Vagina (tissue), 2 donors: ENCODE measurements at regions not wholly inside any gene's neighbourhood (a gene's known extent, or its start where the extent isn't known, plus 50 kb on each side); places are given as distances from the start of the nearest gene placed in this dataset.

Source experiments
- DNase-seq, 2 donors: peaks; one replicate each; pipeline ENCODE4 v3.0.0-alpha.2; 2017; ENCODE audit errors: extremely low spot score in 2 of 2
- H3K27ac ChIP-seq: fragments of 200-600 bp; sonication (generic); one replicate; pipeline ENCODE4 v1.5.1; 2019
- H3K27me3 ChIP-seq: fragments of 200-600 bp; sonication (generic); one replicate; pipeline ENCODE4 v1.5.1; 2019
- H3K36me3 ChIP-seq, 2 donors: fragments of 200-600 bp; sonication (generic); one replicate each; pipeline ENCODE4 v1.5.1; 2017 to 2019
- H3K4me1 ChIP-seq: fragments of 200-600 bp; sonication (generic); one replicate; pipeline ENCODE4 v1.5.1; 2019
- H3K4me3 ChIP-seq, 2 donors: fragments of 200-600 bp; sonication (generic); 1 replicate in 1 of 2; 2 replicates in 1 of 2; pipeline ENCODE4 v1.5.1; 2016 to 2019
- H3K9me3 ChIP-seq: fragments of 200-600 bp; sonication (generic); one replicate; pipeline ENCODE4 v1.5.1; 2019
- CTCF ChIP-seq, 3 experiments: fragments of 450-650 bp in 2 of 3; fragments of 200-600 bp in 1 of 3; sonication (generic) in 1 of 3; IDR thresholded peaks; one replicate each; pipeline ENCODE4 v1.5.1; 2017 to 2019; ENCODE audit warnings: antibody characterized with exemption in 3 of 3, mild to moderate bottlenecking in 2 of 3, moderate library complexity in 2 of 3
- POLR2A ChIP-seq, 2 donors: fragments of 450-650 bp; IDR thresholded peaks; one replicate each; pipeline ENCODE4 v1.6.1; 2017; ENCODE audit warnings: antibody characterized with exemption in 2 of 2, mild to moderate bottlenecking in 2 of 2, moderate library complexity in 2 of 2
- POLR2AphosphoS5 ChIP-seq, 2 donors: sonication (generic); formaldehyde crosslinking; IDR thresholded peaks; one replicate each; pipeline ENCODE4 v1.9.0; 2017; ENCODE audit warnings: antibody characterized with exemption in 2 of 2, mild to moderate bottlenecking in 2 of 2, low read depth in 1 of 2; ENCODE audit not compliant: insufficient read depth in 1 of 2
- intact Hi-C: fragments of 100-400 bp; cut with DNase I; formaldehyde crosslinking; loops from one replicate; pipeline ENCODE4 v1.15.1; 2023

- no peak for DNase-seq
- no peaks in the 10 kb centered on the region for H3K9me3 ChIP-seq
- TF ChIP-seq POLR2AphosphoS5 (IDR thresholded peaks at IDR 0.05; ENCODE audit: insufficient read depth in 1 of 2, low read depth in 1 of 2) (no peak), POLR2A (IDR thresholded peaks at IDR 0.05) (no peak), CTCF (IDR thresholded peaks at IDR 0.05) (no peak)
These were observed 410.1 kb downstream of the DMRT2 start for GRCh38 chr9:1460143-1460769.

GRCh38 chr9:1461812-1462211 lies 411.7 kb downstream of the DMRT2 start:
- intact Hi-C loops: no loop called here
- Histone ChIP-seq H3K9me3 (no peaks in the 10 kb centered on the region), H3K4me3 (no peak overlapping the region), H3K4me1 (no peaks in the 10 kb centered on the region), H3K27me3 (no peaks in the 10 kb centered on the region), H3K27ac (no peak overlapping the region), H3K36me3 (no peaks in the 10 kb centered on the region)
- DNase-seq: no peak
- TF ChIP-seq POLR2AphosphoS5 (IDR thresholded peaks at IDR 0.05; ENCODE audit: insufficient read depth in 1 of 2, low read depth in 1 of 2) (no peak), CTCF (IDR thresholded peaks at IDR 0.05) (no peak), POLR2A (IDR thresholded peaks at IDR 0.05) (no peak)

More at GRCh38 chr9:1460143-1460769, 410.1 kb downstream of the DMRT2 start:
- Histone ChIP-seq H3K36me3 (no peaks in the 10 kb centered on the region), H3K4me3 (no peak overlapping the region), H3K27me3 (no peaks in the 10 kb centered on the region), H3K4me1 (no peaks in the 10 kb centered on the region), H3K27ac (no peak overlapping the region)
- intact Hi-C loops: no loop called here

DNA sequence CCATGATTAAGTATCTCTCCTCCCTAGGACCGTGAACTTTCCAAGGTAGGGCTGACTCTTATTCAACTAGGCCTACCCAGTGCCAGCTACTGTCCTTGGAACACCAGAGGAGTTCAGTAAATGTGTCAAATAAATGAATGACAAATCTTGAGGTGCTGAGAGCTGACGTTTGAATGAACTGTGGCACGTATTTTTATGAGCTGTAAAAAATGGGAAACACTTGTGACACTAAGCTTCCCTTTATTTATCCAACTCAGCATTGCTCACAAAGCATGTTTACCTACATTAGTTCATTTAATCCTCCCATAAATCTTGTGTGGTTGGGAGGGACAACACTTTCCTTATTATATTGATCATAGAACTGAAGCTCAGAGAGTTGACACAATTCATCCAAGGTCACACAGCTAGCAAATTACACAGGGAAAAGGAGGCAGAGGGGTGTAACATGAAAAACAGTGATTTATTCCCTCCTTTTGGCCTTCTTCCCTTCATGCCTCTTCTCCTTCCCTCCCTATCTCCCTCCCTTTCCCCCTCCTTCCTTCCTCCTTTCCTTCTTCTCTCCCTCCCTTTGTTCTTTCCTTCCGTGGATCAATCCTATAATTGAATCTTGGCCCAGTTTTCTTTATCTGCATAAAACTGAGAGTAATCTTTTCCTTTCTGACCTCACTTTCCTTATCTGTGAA lies 412.6 kb downstream of the DMRT2 start:
- Histone ChIP-seq H3K27ac (no peak overlapping the region), H3K36me3 (no peaks in the 10 kb centered on the region)
- intact Hi-C loops: no loop called here

DNA sequence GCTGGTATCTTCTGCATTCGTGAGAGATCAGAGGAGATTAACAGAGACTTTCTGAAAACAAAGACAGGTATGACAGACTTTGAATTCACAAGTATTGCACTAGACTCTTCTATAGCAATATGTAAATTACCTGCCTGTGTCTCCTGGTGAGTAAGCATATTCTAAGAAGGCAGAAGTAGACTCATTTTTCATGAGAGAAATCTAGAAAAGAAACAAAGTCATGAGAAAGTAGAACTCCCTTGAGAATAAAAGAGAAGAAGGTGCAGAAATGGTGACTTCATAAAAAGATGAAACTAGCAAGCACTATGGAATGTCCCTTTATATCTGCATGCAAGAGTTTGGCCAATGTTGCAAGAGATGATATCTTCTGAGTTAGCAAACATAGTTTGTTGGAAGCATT lies 419.8 kb downstream of the DMRT2 start:
- Histone ChIP-seq H3K4me3 (no peak overlapping the region), H3K27me3 (no peaks in the 10 kb centered on the region), H3K4me1 (no peaks in the 10 kb centered on the region), H3K36me3 (no peaks in the 10 kb centered on the region), H3K9me3 (no peaks in the 10 kb centered on the region), H3K27ac (no peak overlapping the region)
- intact Hi-C loops: no loop called here
- TF ChIP-seq CTCF (IDR thresholded peaks at IDR 0.05) (no peak), POLR2AphosphoS5 (IDR thresholded peaks at IDR 0.05; ENCODE audit: insufficient read depth in 1 of 2, low read depth in 1 of 2) (no peak), POLR2A (IDR thresholded peaks at IDR 0.05) (no peak)
- DNase-seq: no peak

More for the DNA sequence above, 412.6 kb downstream of the DMRT2 start:
- Histone ChIP-seq H3K9me3 (no peaks in the 10 kb centered on the region), H3K27me3 (no peaks in the 10 kb centered on the region), H3K4me1 (no peaks in the 10 kb centered on the region), H3K4me3 (no peak overlapping the region)
- TF ChIP-seq POLR2AphosphoS5 (IDR thresholded peaks at IDR 0.05; ENCODE audit: insufficient read depth in 1 of 2, low read depth in 1 of 2): no peak
- TF ChIP-seq CTCF (IDR thresholded peaks at IDR 0.05): no peak
- no peak for TF ChIP-seq POLR2A (IDR thresholded peaks at IDR 0.05)
- DNase-seq: no peak
